DND-41 (cell line): ENCODE measurements at regions not wholly inside any gene's neighbourhood (a gene's known extent, or its start where the extent isn't known, plus 50 kb on each side); places are given as distances from the start of the nearest gene placed in this dataset.

Experiments used
- ATAC-seq: fragments of 200-7000 bp; cut with Tn5 transposase; 3 replicates; pipeline ENCODE4 v1.9.1; 2021; ENCODE audit warnings: low read depth; ENCODE audit not compliant: insufficient read depth
- DNase-seq: peaks from one replicate; pipeline ENCODE4 v3.0.0-alpha.2; 2020
- H2AFZ ChIP-seq: 2 replicates; pipeline ENCODE4 v1.6.0; 2012; ENCODE audit warnings: low read depth, low read length
- H3K27ac ChIP-seq: 2 replicates; pipeline ENCODE4 v1.5.1; 2012; ENCODE audit warnings: low read length, inconsistent platforms
- H3K27me3 ChIP-seq: fragments of 200-600 bp; sonication (generic); 2 replicates; pipeline ENCODE4 v1.6.0; 2012; ENCODE audit warnings: low read length, mild to moderate bottlenecking, inconsistent platforms; ENCODE audit not compliant: insufficient read depth, poor library complexity
- H3K36me3 ChIP-seq: 2 replicates; pipeline ENCODE4 v1.5.1; 2012; ENCODE audit warnings: low read length, inconsistent platforms; ENCODE audit not compliant: insufficient read depth
- H3K4me1 ChIP-seq: 2 replicates; pipeline ENCODE4 v1.5.1; 2012; ENCODE audit warnings: mild to moderate bottlenecking, low read length; ENCODE audit not compliant: insufficient read depth
- H3K4me2 ChIP-seq: 2 replicates; pipeline ENCODE4 v1.6.0; 2012; ENCODE audit warnings: mild to moderate bottlenecking, moderate library complexity, low read length, inconsistent platforms; ENCODE audit not compliant: insufficient read depth
- H3K4me3 ChIP-seq, 2 experiments: fragments of 200-600 bp in 1 of 2; shearing (Covaris generic) in 1 of 2; 2 replicates each; pipeline ENCODE4 v1.5.1; 2012 to 2016; ENCODE audit warnings: inconsistent platforms in 2 of 2, low read length in 2 of 2, mild to moderate bottlenecking in 2 of 2, low read depth in 1 of 2, moderate library complexity in 1 of 2
- H3K79me2 ChIP-seq: 2 replicates; pipeline ENCODE4 v1.6.0; 2012; ENCODE audit warnings: low read length, inconsistent platforms; ENCODE audit not compliant: insufficient read depth
- H3K9ac ChIP-seq: 2 replicates; pipeline ENCODE4 v1.6.0; 2012; ENCODE audit warnings: low read depth, mild to moderate bottlenecking, inconsistent platforms, low read length, moderate library complexity
- H3K9me3 ChIP-seq: 2 replicates; pipeline ENCODE4 v1.5.1; 2012; ENCODE audit warnings: low read length, moderate library complexity, mild to moderate bottlenecking, inconsistent platforms; ENCODE audit not compliant: insufficient read depth, severe bottlenecking
- H4K20me1 ChIP-seq: 2 replicates; pipeline ENCODE4 v1.6.0; 2012; ENCODE audit warnings: low read length; ENCODE audit not compliant: insufficient read depth
- EZH2 ChIP-seq: IDR thresholded peaks from 3 replicates; pipeline ENCODE4 v1.6.1; 2012; ENCODE audit warnings: borderline replicate concordance, low read depth, mild to moderate bottlenecking, moderate library complexity, low read length, inconsistent platforms; ENCODE audit not compliant: severe bottlenecking
- TF ChIP-seq, protein P1 (sequence below): IDR thresholded peaks from 2 replicates; pipeline ENCODE4 v1.5.1; 2012; ENCODE audit warnings: borderline replicate concordance, low read length, moderate library complexity, mild to moderate bottlenecking; ENCODE audit not compliant: poor library complexity, severe bottlenecking; ENCODE audit errors: extremely low read depth

DNA sequence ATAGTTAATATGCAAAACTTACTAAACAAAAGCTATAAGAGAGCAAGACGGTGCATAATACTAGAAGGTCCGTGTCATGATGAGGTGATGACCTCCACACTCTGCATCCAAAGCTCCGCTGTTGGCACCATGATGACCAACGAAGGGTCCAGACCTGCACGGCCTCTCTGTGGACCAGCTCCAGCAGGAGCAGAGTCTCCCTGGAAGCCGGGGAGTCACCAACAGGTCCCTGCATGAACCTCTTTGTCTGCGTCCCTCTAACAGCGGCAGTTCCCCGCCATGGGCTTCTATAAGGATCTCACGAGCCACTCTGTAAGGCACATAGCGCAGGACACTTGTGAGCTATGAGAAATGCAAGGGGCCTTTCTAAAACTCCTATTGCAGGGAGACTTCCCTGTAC is 517.3 kb downstream of the BRD1 start:
- no peaks in the 10 kb centered on the region; the same call in 1 of the 2 replicates for H4K20me1 ChIP-seq
- ATAC-seq (no peak), DNase-seq (no peak)
- H3K9me3 ChIP-seq, result no peaks in the 10 kb centered on the region
- H3K9ac ChIP-seq, result no peak overlapping the region
- no peak for TF ChIP-seq EZH2
- TF ChIP-seq, protein P1, sequence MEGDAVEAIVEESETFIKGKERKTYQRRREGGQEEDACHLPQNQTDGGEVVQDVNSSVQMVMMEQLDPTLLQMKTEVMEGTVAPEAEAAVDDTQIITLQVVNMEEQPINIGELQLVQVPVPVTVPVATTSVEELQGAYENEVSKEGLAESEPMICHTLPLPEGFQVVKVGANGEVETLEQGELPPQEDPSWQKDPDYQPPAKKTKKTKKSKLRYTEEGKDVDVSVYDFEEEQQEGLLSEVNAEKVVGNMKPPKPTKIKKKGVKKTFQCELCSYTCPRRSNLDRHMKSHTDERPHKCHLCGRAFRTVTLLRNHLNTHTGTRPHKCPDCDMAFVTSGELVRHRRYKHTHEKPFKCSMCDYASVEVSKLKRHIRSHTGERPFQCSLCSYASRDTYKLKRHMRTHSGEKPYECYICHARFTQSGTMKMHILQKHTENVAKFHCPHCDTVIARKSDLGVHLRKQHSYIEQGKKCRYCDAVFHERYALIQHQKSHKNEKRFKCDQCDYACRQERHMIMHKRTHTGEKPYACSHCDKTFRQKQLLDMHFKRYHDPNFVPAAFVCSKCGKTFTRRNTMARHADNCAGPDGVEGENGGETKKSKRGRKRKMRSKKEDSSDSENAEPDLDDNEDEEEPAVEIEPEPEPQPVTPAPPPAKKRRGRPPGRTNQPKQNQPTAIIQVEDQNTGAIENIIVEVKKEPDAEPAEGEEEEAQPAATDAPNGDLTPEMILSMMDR, result no peak
- H3K27ac ChIP-seq, result no peak overlapping the region
- H3K27me3 ChIP-seq, result peaks cover 6% of the 10 kb centered on the region
- no peaks in the 10 kb centered on the region for H3K79me2 ChIP-seq
- no peak overlapping the region for H3K4me2 ChIP-seq
- no peaks in the 10 kb centered on the region for H3K36me3 ChIP-seq
- H3K4me3 ChIP-seq, result no peak overlapping the region
- no peaks in the 10 kb centered on the region for H3K4me1 ChIP-seq
- no peak overlapping the region for H2AFZ ChIP-seq

- peaks cover 6% of the 10 kb centered on the region for H3K27me3 ChIP-seq
Measured at GRCh38 chr22:49308300-49308699, 519.4 kb downstream of the BRD1 start.

GRCh38 chr22:49307870-49308269 is 519.8 kb downstream of the BRD1 start:
- Histone ChIP-seq H3K4me3 (no peak overlapping the region), H2AFZ (no peak overlapping the region), H3K4me2 (no peak overlapping the region), H3K9ac (no peak overlapping the region), H3K27me3 (peaks cover 6% of the 10 kb centered on the region), H3K36me3 (no peaks in the 10 kb centered on the region), H3K27ac (no peak overlapping the region), H3K9me3 (no peaks in the 10 kb centered on the region), H3K4me1 (no peaks in the 10 kb centered on the region), H4K20me1 (peaks cover 7% of the 10 kb centered on the region), H3K79me2 (no peaks in the 10 kb centered on the region)
- DNase-seq, result no peak
- no peak for ATAC-seq
- no peak for TF ChIP-seq EZH2
- TF ChIP-seq, protein P1, result no peak

More at GRCh38 chr22:49308300-49308699, 519.4 kb downstream of the BRD1 start:
- H4K20me1 ChIP-seq, result peaks cover 7% of the 10 kb centered on the region
- H3K79me2 ChIP-seq, result no peaks in the 10 kb centered on the region
- no peak overlapping the region for H3K9ac ChIP-seq
- no peak overlapping the region for H2AFZ ChIP-seq
- H3K4me2 ChIP-seq, result no peak overlapping the region
- no peak for ATAC-seq
- no peak for TF ChIP-seq EZH2
- TF ChIP-seq, protein P1, result no peak
- no peak for DNase-seq
- no peak overlapping the region for H3K4me3 ChIP-seq
- no peaks in the 10 kb centered on the region for H3K9me3 ChIP-seq
- no peak overlapping the region for H3K27ac ChIP-seq
- H3K36me3 ChIP-seq, result no peaks in the 10 kb centered on the region
- no peaks in the 10 kb centered on the region for H3K4me1 ChIP-seq

DNA sequence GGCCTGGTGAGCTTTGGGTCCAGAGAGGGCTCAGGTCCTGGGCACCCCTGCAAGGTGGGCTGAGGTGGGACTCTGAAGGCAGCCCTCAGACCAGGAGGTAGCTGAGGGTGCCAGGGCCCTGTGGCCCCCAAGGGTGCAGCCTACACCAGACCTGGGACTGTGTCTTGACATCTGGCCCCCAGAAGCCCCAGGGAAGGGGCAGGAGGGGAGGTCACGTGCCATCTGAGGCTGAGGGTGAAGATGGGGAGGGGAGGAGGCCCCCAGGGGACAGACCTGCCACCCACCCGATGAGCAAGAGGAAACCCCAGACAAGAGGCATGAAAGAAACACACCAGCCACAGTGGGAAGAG is 520.2 kb downstream of the BRD1 start:
- TF ChIP-seq, protein P1, result no peak
- no peak for TF ChIP-seq EZH2
- Histone ChIP-seq H3K27ac (no peak overlapping the region), H2AFZ (no peak overlapping the region), H3K4me1 (no peaks in the 10 kb centered on the region), H3K27me3 (peaks cover 4% of the 10 kb centered on the region), H3K9me3 (no peaks in the 10 kb centered on the region), H3K36me3 (no peaks in the 10 kb centered on the region), H3K9ac (no peak overlapping the region), H3K4me3 (no peak overlapping the region), H3K4me2 (no peak overlapping the region), H4K20me1 (peaks cover 7% of the 10 kb centered on the region), H3K79me2 (no peaks in the 10 kb centered on the region)
- no peak for ATAC-seq
- no peak for DNase-seq
